Memory B cell (primary cell): ENCODE measurements at regions not wholly inside any gene's neighbourhood (a gene's known extent, or its start where the extent isn't known, plus 50 kb on each side); places are given as distances from the start of the nearest gene placed in this dataset.

Experiments
- ATAC-seq: fragments of 150-1000 bp; cut with Tn5 transposase; 2 replicates; pipeline ENCODE4 v1.10.0; 2021; ENCODE audit warnings: low read depth, mild to moderate bottlenecking, moderate library complexity
- DNase-seq, 2 donors: peaks; one replicate each; pipeline ENCODE4 v3.0.0; 2022; ENCODE audit warnings: low spot score in 2 of 2
- H3K27ac Mint-ChIP-seq: one replicate; pipeline ENCODE4 v1.8.0; 2022; ENCODE audit warnings: mild to moderate bottlenecking, moderate library complexity, mixed read lengths
- H3K27me3 Mint-ChIP-seq: one replicate; pipeline ENCODE4 v1.8.0; 2022; ENCODE audit warnings: mixed read lengths
- H3K36me3 Mint-ChIP-seq: one replicate; pipeline ENCODE4 v1.8.0; 2022; ENCODE audit warnings: mild to moderate bottlenecking, mixed read lengths
- H3K4me1 Mint-ChIP-seq: one replicate; pipeline ENCODE4 v1.8.0; 2022; ENCODE audit warnings: mixed read lengths
- H3K4me3 Mint-ChIP-seq: one replicate; pipeline ENCODE4 v1.8.0; 2022; ENCODE audit warnings: mild to moderate bottlenecking, moderate library complexity, mixed read lengths
- H3K9me3 Mint-ChIP-seq: one replicate; pipeline ENCODE4 v1.8.0; 2022; ENCODE audit warnings: mixed read lengths

GRCh38 chr17:15124746-15125145, 140.4 kb downstream of the PMP22 start:
- Mint-ChIP-seq H3K27me3 (peaks cover 5% of the 10 kb centered on the region), H3K4me1 (no peaks in the 10 kb centered on the region), H3K36me3 (no peaks in the 10 kb centered on the region), H3K9me3 (no peaks in the 10 kb centered on the region), H3K27ac (no peak overlapping the region), H3K4me3 (no peak overlapping the region)
- ATAC-seq (no peak), DNase-seq (no peak)

GRCh38 chr17:15124264-15124595, 140.9 kb downstream of the PMP22 start:
- DNase-seq, result no peak
- H3K27me3 Mint-ChIP-seq, result peaks cover 5% of the 10 kb centered on the region
- no peak for ATAC-seq
- H3K27ac Mint-ChIP-seq, result no peak overlapping the region
- H3K36me3 Mint-ChIP-seq, result no peaks in the 10 kb centered on the region
- H3K9me3 Mint-ChIP-seq, result no peaks in the 10 kb centered on the region
- no peak overlapping the region for H3K4me3 Mint-ChIP-seq
- H3K4me1 Mint-ChIP-seq, result no peaks in the 10 kb centered on the region

GRCh38 chr17:15123593-15124263, 141.4 kb downstream of the PMP22 start:
- no peak overlapping the region for H3K27ac Mint-ChIP-seq
- no peak overlapping the region for H3K4me3 Mint-ChIP-seq
- peaks cover 5% of the 10 kb centered on the region for H3K27me3 Mint-ChIP-seq
- no peaks in the 10 kb centered on the region for H3K36me3 Mint-ChIP-seq
- ATAC-seq, result no peak
- H3K4me1 Mint-ChIP-seq, result no peaks in the 10 kb centered on the region
- no peaks in the 10 kb centered on the region for H3K9me3 Mint-ChIP-seq
- no peak for DNase-seq

- Mint-ChIP-seq H3K27ac (no peak overlapping the region), H3K4me3 (no peak overlapping the region), H3K36me3 (no peaks in the 10 kb centered on the region), H3K9me3 (peaks cover 2% of the 10 kb centered on the region), H3K4me1 (no peaks in the 10 kb centered on the region), H3K27me3 (peaks cover 7% of the 10 kb centered on the region)
- DNase-seq (no peak), ATAC-seq (no peak)
Observed at GRCh38 chr17:15122857-15123256, 142.3 kb downstream of the PMP22 start.

DNA sequence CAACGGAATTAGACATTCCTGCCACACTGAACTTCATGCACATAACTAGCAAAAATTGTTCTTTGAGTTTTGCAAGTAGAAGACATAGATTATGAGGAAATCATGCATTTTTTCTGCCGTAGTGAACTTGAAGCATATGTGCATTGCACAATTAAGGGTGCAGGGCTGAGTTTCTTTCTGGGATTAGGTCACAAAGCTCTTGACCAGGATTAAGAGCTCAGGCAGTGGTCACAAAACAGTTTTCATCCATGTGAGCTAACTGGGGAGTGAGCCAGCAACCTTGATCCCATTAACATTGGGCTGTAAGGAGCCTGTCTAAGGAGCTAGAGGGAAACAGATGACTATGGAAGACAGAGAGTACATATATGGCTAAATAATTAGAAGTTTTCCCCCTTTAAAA, 143.7 kb downstream of the PMP22 start:
- DNase-seq (no peak), ATAC-seq (no peak)
- peaks cover 4% of the 10 kb centered on the region for H3K9me3 Mint-ChIP-seq
- no peak overlapping the region for H3K27ac Mint-ChIP-seq
- peaks cover 6% of the 10 kb centered on the region for H3K27me3 Mint-ChIP-seq
- H3K36me3 Mint-ChIP-seq, result no peaks in the 10 kb centered on the region
- H3K4me1 Mint-ChIP-seq, result no peaks in the 10 kb centered on the region
- no peak overlapping the region for H3K4me3 Mint-ChIP-seq

GRCh38 chr17:15119968-15120367, 145.2 kb downstream of the PMP22 start:
- H3K4me1 Mint-ChIP-seq, result no peaks in the 10 kb centered on the region
- no peak overlapping the region for H3K4me3 Mint-ChIP-seq
- no peak overlapping the region for H3K27ac Mint-ChIP-seq
- peaks cover 3% of the 10 kb centered on the region for H3K36me3 Mint-ChIP-seq
- ATAC-seq, result no peak
- H3K9me3 Mint-ChIP-seq, result peaks cover 9% of the 10 kb centered on the region
- DNase-seq, result no peak
- peaks cover 6% of the 10 kb centered on the region for H3K27me3 Mint-ChIP-seq

GRCh38 chr17:15117239-15117638, 147.9 kb downstream of the PMP22 start:
- H3K4me3 Mint-ChIP-seq, result no peak overlapping the region
- ATAC-seq (no peak), DNase-seq (no peak)
- H3K4me1 Mint-ChIP-seq, result no peaks in the 10 kb centered on the region
- peaks cover 4% of the 10 kb centered on the region for H3K27me3 Mint-ChIP-seq
- H3K27ac Mint-ChIP-seq, result no peak overlapping the region
- peaks cover 3% of the 10 kb centered on the region for H3K36me3 Mint-ChIP-seq
- H3K9me3 Mint-ChIP-seq, result peaks cover 9% of the 10 kb centered on the region

DNA sequence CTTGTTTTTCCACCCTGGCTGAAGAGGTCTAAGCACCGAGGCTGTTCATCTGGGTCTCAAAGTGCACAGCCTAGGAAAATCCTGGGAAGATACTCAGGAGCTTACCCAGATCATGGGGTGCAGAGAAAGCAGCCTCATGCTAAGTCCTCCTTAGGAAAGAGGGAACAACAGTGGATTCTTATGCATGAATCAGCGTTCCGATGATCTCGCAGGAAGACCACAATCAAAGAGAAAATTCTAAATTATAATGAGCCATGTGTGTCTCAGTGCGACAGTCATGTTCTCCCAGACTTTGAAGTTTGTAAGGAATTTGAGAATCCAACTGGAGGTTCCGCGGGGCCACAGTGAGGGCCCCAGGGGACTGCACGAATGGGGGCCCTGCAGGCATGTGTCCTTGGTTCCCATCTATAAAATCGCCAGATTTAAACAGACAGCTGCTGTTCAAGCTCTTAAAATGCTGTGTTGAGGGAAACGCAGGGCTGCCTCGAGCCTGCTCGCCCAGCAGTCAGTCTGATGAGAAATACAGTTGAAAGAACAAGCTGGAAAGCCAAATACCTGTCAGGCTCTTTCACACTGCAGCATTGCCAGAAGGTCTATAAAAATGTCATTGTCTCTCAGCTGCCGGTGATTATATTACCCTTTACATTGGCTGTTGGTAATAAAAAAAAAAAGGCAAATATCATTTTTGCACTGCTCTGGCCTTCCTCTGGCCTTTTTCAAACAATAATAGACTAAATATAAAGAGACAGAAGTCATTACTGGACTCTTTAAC, 152.1 kb downstream of the PMP22 start:
- DNase-seq (no peak), ATAC-seq (no peak)
- H3K9me3 Mint-ChIP-seq, result peaks cover 7% of the 10 kb centered on the region
- no peak overlapping the region for H3K4me3 Mint-ChIP-seq
- no peaks in the 10 kb centered on the region for H3K27me3 Mint-ChIP-seq
- H3K36me3 Mint-ChIP-seq, result peaks cover 3% of the 10 kb centered on the region
- H3K27ac Mint-ChIP-seq, result no peak overlapping the region
- H3K4me1 Mint-ChIP-seq, result no peaks in the 10 kb centered on the region

GRCh38 chr17:15109608-15110007, 155.5 kb downstream of the PMP22 start:
- DNase-seq (no peak), ATAC-seq (no peak)
- H3K4me1 Mint-ChIP-seq, result no peaks in the 10 kb centered on the region
- H3K4me3 Mint-ChIP-seq, result no peak overlapping the region
- H3K27me3 Mint-ChIP-seq, result no peaks in the 10 kb centered on the region
- H3K36me3 Mint-ChIP-seq, result no peaks in the 10 kb centered on the region
- H3K27ac Mint-ChIP-seq, result no peak overlapping the region
- no peaks in the 10 kb centered on the region for H3K9me3 Mint-ChIP-seq

DNA sequence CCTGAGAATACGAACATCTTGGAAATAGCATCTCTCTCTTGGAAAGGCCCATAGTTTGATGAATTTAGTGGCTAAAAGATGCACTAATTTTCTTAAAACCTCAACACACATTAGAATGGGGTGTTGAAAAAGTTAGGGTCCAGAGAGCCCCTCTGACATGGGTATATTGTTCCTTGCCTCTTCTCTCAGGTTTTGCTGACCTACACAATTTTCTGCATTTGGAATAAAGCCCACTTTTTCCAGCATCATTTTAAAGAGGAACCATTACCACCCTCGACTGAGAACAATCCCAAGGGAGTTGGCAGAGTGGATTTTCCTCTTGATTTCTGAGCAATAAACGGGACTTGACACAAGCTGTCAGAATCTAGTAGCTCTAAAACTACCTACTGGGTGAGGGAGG, 156.1 kb downstream of the PMP22 start:
- Mint-ChIP-seq H3K27me3 (no peaks in the 10 kb centered on the region), H3K36me3 (no peaks in the 10 kb centered on the region), H3K9me3 (no peaks in the 10 kb centered on the region), H3K4me1 (no peaks in the 10 kb centered on the region), H3K4me3 (no peak overlapping the region), H3K27ac (no peak overlapping the region)
- no peak for DNase-seq
- no peak for ATAC-seq

DNA sequence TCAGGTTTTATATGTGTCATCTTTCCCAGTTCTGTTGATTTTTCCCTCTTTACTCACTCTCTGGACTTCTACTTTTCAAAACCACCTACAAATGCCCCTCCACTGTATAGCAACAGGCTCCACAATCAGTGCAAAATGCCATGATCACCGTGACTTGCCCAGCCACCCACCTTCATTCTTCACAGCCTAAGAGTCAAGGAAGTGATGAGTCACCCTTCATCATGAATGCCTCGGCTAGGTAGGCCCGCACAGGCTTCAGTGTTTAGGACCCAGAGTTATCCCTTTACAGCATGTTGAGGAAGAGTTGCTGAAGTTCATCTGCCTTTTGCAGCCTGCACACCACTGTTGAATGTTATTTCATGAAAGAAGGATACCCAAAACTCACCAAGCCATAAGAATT, 158.6 kb downstream of the PMP22 start:
- no peak for DNase-seq
- no peaks in the 10 kb centered on the region for H3K36me3 Mint-ChIP-seq
- peaks cover 2% of the 10 kb centered on the region for H3K27me3 Mint-ChIP-seq
- ATAC-seq, result no peak
- H3K27ac Mint-ChIP-seq, result no peak overlapping the region
- H3K9me3 Mint-ChIP-seq, result no peaks in the 10 kb centered on the region
- H3K4me1 Mint-ChIP-seq, result no peaks in the 10 kb centered on the region
- no peak overlapping the region for H3K4me3 Mint-ChIP-seq

- Mint-ChIP-seq H3K4me1 (no peaks in the 10 kb centered on the region), H3K4me3 (no peak overlapping the region), H3K27me3 (peaks cover 4% of the 10 kb centered on the region), H3K36me3 (no peaks in the 10 kb centered on the region), H3K27ac (no peak overlapping the region), H3K9me3 (peaks cover 2% of the 10 kb centered on the region)
- DNase-seq, result no peak
- no peak for ATAC-seq
Observed at GRCh38 chr17:15103785-15104184, 161.3 kb downstream of the PMP22 start.

- Mint-ChIP-seq H3K27ac (no peak overlapping the region), H3K36me3 (no peaks in the 10 kb centered on the region)
- ATAC-seq, result no peak
Observed at GRCh38 chr17:15101175-15101574, 164.0 kb downstream of the PMP22 start.

GRCh38 chr17:15096511-15096910, 168.6 kb downstream of the PMP22 start:
- Mint-ChIP-seq H3K4me1 (no peaks in the 10 kb centered on the region), H3K36me3 (no peaks in the 10 kb centered on the region), H3K9me3 (peaks cover 12% of the 10 kb centered on the region), H3K27ac (no peak overlapping the region), H3K4me3 (no peak overlapping the region), H3K27me3 (peaks cover 2% of the 10 kb centered on the region)
- DNase-seq (no peak), ATAC-seq (no peak)

More at GRCh38 chr17:15101175-15101574, 164.0 kb downstream of the PMP22 start:
- no peak overlapping the region for H3K4me3 Mint-ChIP-seq
- H3K9me3 Mint-ChIP-seq, result peaks cover 7% of the 10 kb centered on the region
- DNase-seq, result no peak
- H3K27me3 Mint-ChIP-seq, result peaks cover 4% of the 10 kb centered on the region
- no peaks in the 10 kb centered on the region for H3K4me1 Mint-ChIP-seq

- DNase-seq, result no peak
- no peak for ATAC-seq
- no peaks in the 10 kb centered on the region for H3K4me1 Mint-ChIP-seq
- no peak overlapping the region for H3K27ac Mint-ChIP-seq
- no peaks in the 10 kb centered on the region for H3K36me3 Mint-ChIP-seq
- no peak overlapping the region for H3K4me3 Mint-ChIP-seq
- H3K9me3 Mint-ChIP-seq, result peaks cover 12% of the 10 kb centered on the region
- peaks cover 2% of the 10 kb centered on the region for H3K27me3 Mint-ChIP-seq
Observed at GRCh38 chr17:15095935-15096334, 169.2 kb downstream of the PMP22 start.
